NCI-H2107 treated with DMSO at 0.1 percent for 48 hours (cell line): ENCODE measurements at regions not wholly inside any gene's neighbourhood (a gene's known extent, or its start where the extent isn't known, plus 50 kb on each side); places are given as distances from the start of the nearest gene placed in this dataset.
"Not testable (repeated sequence)": the region's sequence is repeated elsewhere in the genome, so short reads cannot be mapped to it uniquely, and the experiment has no call there.

Experiments
- DNase-seq: peaks from one replicate; lab custom pipeline; 2025; ENCODE audit not compliant: unreplicated experiment; lab: John Stamatoyannopoulos, UW

DNA sequence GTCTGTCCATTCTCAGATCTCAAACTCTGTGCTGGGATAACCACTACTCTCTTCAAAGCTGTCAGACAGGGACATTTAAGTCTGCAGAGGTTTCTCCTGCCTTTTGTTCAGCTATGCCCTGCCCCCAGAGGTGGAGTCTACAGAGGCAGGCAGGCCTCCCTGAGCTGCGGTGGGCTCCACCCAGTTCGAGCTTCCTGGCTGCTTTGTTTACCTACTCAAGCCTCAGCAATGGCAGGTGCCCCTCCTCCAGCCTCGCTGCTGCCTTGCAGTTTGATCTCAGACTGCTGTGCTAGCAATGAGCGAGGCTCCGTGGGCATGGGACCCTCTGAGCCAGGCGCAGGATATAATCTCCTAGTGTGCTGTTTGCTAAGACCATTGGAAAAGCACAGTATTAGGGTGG is 53.1 kb upstream of the HUNK start:
- DNase-seq: not testable (repeated sequence)

DNA sequence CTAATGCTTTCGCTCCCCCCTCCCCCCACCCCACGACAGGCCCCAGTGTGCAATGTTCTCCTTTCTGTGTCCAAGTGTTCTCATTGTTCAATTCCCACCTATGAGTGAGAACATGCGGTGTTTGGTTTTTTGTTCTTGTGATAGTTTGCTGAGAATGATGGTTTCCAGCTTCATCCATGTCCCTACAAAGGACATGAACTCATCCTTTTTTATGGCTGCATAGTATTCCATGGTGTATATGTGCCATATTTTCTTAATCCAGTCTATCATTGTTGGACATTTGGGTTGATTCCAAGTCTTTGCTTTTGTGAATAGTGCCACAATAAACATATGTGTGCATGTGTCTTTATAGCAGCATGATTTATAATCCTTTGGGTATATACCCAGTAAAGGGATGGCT is 58.5 kb upstream of the HUNK start:
- not testable (repeated sequence) for DNase-seq

DNA sequence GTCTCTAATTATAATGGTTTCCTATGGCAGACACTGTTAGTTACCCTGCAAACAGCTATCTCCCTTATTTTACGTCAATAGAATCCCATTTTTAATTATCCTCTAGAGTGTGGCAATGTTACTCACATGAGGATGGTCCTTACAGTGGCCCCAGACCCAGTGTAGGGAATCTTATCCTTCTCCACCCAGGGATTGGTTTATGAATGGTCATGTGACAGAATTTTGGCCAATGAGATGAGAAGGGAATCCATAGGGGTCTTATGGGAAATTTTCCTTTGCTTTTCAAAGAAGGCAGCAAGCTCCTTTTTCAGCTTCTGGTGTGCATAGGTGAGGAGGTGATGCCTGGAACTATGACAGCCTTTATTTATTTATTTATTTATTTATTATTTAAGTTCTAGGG is 59.0 kb upstream of the HUNK start:
- DNase-seq: no peak

DNA sequence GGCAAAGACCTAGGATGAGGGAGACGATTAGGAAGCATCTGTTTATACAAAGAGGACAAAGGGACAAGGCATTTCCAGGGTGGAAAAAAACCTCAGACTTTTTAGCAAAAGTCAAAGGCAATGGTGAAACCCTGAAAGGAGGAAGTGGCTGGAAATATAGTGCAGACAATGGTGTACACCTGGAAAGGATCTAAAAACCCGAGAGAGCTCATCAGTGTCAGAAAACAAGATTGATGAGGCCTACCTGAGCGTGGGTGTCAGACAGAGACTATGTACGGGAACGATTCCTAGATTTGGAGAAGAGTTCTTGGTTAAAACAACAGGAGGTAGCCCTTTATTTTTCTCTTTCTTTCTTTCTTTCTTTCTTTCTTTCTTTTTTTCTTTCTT is 68.8 kb upstream of the HUNK start:
- no peak for DNase-seq

DNA sequence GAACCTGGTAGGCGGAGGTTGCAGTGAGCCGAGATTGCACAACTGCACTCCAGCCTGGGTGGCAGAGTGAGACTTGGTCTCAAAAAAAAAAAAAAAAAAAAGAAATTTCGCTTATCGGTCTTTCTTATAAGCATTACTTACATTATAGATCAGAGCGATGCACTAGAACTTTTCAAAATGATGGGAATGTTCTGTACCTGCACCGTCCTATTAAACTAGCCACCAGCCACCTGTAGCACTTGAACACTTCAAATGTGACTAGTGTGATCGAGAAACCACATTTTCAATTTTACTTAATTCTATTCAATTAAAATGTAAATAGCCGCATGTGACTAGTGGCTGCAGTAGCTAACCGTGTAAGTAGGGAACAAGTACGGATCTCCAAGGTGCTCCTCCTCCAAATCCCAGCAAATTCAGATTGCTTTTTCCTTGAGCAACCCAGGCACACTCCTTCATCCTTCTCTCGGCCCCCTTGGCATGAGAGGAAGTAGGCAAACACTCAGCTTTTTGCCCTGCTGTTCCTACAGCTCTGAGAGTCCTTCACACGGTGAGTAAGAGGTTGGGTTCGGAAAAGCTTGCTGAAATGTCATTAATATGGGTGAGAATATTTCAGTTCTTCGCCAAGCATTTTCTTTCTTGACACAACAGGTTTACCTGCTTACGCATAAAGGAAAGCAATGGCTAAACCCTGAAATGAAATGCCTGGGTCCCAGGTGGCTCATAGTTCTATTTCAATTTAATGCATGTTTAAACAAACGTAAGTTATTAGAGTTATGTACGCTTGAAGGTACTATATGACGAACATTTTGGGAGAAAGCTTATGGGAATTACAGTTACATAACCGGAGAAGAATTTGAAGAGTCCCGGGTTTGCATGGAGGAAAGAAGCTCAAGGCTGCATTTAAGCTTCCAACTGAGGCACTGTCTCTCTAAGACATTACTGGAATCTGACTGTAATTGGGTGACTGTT is 69.5 kb upstream of the HUNK start:
- no peak for DNase-seq

DNA sequence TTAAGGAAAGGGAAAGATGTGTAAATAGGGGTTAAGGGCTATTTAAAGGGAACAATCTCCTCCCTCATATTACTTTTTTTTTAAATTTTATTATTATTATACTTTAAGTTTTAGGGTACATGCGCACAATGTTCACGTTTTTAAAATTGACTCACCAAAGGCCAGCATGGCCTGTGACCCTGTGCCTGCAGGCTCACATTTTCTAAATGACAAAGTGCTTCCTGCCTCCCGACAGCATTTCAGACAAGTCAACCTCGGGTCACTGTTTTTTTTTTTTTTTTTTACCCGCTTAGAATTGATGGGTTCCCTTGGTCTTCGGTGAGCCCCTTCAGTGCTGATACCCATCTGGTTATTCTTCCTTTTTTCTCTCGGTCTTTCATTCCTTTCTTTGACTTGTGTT is 70.4 kb upstream of the SCAF4 start:
- no peak for DNase-seq

DNA sequence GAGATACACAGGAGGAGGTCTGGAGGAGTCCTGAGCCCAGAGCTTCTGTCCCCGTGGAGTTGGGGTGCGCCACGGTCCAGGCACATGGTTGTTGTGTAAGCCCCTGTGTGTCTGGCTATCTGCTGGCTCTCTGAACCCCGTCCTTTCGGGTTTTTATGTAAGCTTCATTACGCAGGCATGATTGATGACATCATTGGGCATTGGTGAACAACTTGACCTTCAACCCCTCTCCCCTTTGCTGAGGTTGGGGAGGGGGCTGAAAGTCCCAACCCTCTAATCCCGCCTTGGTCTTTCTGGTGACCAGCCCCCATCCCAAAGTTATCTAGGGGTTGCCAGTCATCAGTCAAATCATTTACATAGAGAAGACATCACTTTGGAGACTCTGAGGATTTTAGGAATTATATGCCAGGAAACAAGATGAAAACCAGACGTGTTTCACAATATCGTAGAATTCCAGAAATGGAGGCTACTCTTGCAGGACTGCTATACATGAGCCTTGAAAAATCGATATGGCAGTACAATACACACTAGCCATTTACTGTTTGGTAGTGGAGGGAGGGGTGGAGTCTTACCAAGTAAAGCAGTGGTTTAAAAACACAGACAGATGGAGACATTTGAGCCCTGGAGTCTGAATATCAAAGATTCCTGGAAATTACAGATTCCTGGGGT is 69.8 kb upstream of the SCAF4 start:
- DNase-seq: no peak

DNA sequence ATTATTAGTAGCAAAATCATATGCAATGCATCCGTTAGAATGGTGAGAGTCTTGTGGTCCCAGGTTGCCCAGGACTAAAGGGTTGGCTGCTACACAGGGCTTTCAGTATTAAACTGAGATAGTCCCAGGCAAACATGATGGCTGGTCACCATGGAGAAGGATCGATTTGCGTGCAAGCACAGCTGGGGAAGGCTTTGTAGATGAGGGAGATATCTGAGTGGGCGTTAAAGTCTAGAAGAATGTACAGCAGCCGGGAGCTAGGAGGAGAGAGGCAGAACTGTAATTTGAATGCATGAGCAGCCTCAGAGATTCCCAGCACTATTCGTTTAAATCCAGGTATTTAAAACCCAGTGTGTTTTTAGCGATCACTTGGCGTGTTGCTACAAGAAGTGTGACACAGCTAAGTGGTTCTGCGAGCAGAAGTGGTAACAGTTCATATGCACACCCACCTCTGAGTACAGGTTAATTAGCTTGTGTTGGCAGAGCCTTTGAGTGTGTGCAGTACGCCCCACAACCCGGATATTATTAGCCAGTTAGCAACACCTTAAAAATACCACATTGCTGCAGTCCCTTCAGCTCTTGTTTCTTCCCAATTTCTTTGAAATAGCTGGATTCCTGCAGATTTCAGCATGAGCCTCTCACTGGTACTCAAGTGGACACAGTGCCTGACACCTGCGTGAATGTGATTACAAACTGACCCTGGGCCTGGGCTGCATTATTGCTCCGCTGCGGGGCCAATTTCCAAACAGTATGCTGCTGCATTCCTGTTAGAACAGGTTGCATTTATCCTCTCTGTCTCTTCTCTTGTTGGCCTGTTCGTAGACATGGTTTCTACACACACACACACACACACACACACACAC is 67.2 kb upstream of the SCAF4 start:
- DNase-seq: peak; percentile 23

DNA sequence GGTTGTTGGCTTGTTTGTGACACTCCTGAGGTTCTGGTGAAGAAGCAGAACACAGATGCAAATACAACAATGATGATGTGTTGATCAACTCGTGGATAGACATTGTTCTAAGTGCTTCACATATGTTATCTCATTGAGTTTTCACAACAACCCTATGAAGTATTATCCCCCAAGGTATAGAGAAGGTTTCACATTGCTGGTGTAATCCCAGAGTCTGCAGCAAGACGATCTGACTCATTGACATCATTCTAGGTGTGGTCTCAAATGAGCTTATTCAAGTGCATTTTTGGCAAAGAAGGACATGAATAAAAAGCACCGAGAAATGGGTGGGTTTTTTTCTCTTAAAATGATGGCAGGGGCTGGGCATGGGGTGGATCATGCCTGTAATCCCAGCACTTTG is 64.1 kb upstream of the SCAF4 start:
- no peak for DNase-seq

DNA sequence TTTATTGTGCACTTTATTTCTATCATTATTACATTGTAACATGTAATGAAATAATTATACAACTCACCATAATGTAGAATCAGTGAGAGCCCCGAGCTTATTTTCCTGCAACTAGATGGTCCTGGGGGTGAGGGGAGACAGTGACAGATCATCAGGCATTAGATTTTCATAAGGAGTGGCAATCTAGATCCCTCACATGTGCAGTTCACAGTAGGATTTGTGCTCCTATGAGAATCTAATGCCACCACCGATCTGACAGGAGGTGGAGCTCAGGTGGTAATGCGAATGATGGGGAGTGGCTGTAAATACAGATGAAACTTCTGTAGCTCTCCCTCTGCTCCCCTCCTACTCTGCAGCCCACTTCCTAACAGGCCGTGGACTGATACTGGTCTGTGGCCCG is 58.5 kb upstream of the SCAF4 start:
- not testable (repeated sequence) for DNase-seq

DNA sequence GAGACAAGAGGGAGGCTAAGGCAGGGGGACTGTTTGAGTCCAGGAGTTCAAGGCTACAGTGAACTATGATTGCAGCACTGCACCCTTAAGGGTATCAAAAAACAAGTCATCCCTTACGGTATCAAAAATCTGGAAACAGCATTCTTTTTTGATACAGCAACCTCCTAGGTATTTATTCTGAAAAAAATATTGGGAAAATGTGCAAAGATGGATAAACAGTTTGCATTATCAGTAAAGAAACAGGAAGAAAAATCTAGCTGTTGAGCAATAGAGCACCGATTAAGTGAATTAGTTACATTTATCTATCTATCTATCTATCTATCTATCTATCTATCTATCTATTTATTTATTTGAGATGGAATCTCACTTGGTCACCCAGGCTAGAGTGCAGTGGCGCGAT is 56.7 kb upstream of the SCAF4 start:
- DNase-seq: no peak

DNA sequence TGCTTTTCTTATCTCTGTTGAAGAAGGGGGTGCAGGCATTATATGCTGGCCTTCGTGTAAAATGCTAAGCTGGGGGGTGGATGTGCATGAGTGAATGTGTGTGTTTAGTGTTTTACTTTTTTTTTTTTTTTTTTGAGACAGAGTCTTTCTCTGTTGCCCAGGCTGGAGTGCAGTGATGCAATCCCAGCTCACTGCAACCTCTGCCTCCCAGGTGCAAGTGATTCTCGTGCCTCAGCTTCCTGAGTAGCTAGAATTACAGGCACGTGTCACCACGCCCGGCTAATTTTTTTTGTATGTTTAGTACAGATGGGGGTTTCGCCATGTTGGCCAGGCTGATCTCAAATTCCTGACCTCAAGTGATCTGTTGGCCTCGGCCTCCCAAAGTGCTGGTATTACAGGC is 55.8 kb upstream of the SCAF4 start:
- not testable (repeated sequence) for DNase-seq

DNA sequence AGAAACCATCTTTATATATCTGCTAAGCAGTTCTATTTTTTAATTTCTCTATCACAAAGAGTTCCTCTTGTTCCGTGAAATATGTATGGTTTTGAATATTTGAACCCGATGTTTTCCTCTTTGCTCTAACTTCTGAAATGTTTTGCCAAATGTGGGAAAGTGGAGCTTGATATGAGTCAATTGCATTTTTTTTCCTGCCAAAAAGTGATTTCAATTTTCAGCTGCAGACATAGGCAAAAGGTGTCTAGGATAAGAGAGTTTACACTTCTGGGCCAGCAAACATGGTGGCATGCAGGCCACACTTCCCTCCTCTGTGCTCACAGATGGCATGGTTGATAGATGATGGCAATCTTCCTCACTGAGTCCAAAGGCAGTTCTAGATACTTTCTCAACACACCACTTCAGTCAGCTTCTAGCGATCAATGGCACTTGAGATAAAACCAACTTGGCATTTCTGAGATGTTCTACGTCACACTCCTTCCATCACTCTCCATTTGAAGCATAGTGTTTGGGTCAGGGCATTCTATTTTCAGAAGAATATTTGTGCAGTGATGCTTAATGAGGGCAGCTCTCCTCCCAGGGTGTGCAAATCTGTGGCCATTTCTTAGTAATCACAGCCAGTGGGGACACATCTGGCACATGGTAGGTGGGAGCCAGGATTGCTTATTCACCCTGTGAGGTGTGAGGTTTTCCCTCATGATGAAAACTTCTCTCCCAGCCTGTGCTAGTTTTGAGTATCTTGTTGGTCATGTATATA is 54.4 kb upstream of the SCAF4 start:
- no peak for DNase-seq

DNA sequence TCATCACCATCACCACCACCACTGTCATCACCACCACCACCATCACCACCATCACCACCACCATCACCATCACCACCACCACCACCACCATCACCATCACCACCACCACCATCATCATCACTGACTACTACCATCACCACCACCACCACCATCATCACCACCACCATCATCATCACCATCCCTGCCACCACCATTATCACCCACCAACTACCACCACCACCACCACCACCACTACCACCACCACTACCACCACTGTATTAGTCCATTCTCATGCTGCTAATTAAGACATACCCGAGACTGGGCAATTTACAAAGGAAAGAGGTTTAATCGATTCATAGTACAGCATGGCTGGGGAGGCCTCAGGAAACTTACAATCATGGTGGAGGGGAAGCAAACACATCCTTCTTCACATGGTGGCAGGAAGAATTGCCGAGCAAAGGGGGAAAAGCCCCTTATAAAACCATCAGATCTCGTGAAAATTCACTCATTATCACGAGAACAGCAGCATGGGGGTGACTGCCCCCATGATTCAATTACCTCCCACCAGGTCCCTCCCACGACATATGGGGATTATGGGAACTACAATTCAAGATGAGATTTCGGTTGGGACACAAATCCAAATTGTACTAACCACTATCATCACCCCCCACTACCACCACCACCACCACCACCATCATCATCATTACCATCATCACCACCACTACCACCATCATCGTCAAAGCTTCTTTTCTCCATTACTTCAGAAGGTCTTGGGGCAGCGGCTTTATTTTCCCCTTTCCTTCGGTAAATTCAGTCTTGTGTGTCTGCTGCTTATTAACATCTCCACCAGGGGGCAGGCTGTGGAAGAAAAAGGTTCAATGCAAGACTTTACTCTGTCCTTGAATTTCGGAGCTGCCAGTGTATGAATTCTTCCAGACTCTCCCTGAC is 53.6 kb upstream of the SCAF4 start:
- DNase-seq: peak; percentile 47

DNA sequence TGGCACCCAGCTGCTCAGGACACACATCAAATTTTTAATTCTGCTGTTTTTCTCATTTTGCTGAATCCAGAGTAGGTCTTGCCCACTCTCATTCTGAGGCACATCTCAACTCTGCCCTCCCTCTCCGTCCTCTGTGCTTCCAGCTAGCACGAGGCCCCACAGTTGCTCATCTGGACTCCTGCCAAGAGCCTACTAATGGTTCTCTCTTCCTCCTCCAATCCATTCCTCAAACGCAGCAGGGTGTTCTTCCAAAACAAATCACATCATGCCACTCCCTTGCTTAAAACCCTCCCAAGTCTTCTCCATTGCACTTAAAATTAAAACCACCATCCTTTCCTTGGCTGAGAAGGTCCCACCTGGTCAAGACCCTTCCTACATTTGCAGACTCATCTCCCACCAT is 49.8 kb upstream of the SCAF4 start:
- DNase-seq: peak; percentile 11
